GM23338 (cell line): ENCODE measurements at regions not wholly inside any gene's neighbourhood (a gene's known extent, or its start where the extent isn't known, plus 50 kb on each side); places are given as distances from the start of the nearest gene placed in this dataset.

Experiments
- ATAC-seq: fragments of 200-7000 bp; cut with Tn5 transposase; 3 replicates; pipeline ENCODE4 v1.9.1; 2020
- DNase-seq: peaks from one replicate; pipeline ENCODE4 v3.0.0-alpha.2; 2015; ENCODE audit warnings: low spot score
- H2AFZ ChIP-seq: fragments of 200-600 bp; sonication (generic); 2 replicates; pipeline ENCODE4 v1.8.0; 2016; ENCODE audit warnings: antibody characterized with exemption, mild to moderate bottlenecking, moderate library complexity
- H3F3A ChIP-seq: fragments of 200-600 bp; sonication (generic); replicated peaks from 2 replicates; pipeline ENCODE4 v1.8.0; 2017; ENCODE audit warnings: antibody characterized with exemption, mixed run types, low read depth
- H3K27ac ChIP-seq: fragments of 200-600 bp; sonication (generic); 2 replicates; pipeline ENCODE4 v1.6.1; 2016; ENCODE audit warnings: low read depth
- H3K27me3 ChIP-seq: fragments of 200-600 bp; sonication (generic); 2 replicates; pipeline ENCODE4 v1.8.0; 2016; ENCODE audit warnings: mild to moderate bottlenecking, mixed run types, moderate library complexity; ENCODE audit not compliant: insufficient read depth
- H3K36me3 ChIP-seq: fragments of 200-600 bp; sonication (generic); 2 replicates; pipeline ENCODE4 v1.8.0; 2016; ENCODE audit warnings: mild to moderate bottlenecking; ENCODE audit not compliant: insufficient read depth
- H3K4me1 ChIP-seq: fragments of 200-600 bp; sonication (generic); 2 replicates; pipeline ENCODE4 v1.8.0; 2016; ENCODE audit warnings: mild to moderate bottlenecking, moderate library complexity; ENCODE audit not compliant: insufficient read depth
- H3K4me2 ChIP-seq: fragments of 200-600 bp; sonication (generic); 2 replicates; pipeline ENCODE4 v1.7.1; 2017; ENCODE audit warnings: mixed run types
- H3K4me3 ChIP-seq: fragments of 200-600 bp; sonication (generic); 2 replicates; pipeline ENCODE4 v1.6.1; 2016; ENCODE audit warnings: mixed run types
- H3K79me2 ChIP-seq: fragments of 200-600 bp; sonication (generic); replicated peaks from 2 replicates; pipeline ENCODE4 v1.8.0; 2017; ENCODE audit warnings: mild to moderate bottlenecking; ENCODE audit not compliant: insufficient read depth
- H3K9me2 ChIP-seq: fragments of 200-600 bp; sonication (generic); 2 replicates; pipeline ENCODE4 v1.8.0; 2017; ENCODE audit not compliant: insufficient read depth
- H4K20me1 ChIP-seq: fragments of 200-600 bp; sonication (generic); replicated peaks from 2 replicates; pipeline ENCODE4 v1.8.0; 2017; ENCODE audit warnings: mild to moderate bottlenecking; ENCODE audit not compliant: insufficient read depth
- H3K27ac Mint-ChIP-seq: 2 replicates; pipeline ENCODE4 v1.8.0; 2020; ENCODE audit warnings: inconsistent platforms, mild to moderate bottlenecking, moderate library complexity, mixed read lengths
- H3K27me3 Mint-ChIP-seq: 3 replicates; pipeline ENCODE4 v1.8.0; 2022; ENCODE audit warnings: low read depth, mild to moderate bottlenecking, moderate library complexity, mixed read lengths, inconsistent platforms; ENCODE audit not compliant: insufficient read depth, poor library complexity
- H3K36me3 Mint-ChIP-seq: 3 replicates; pipeline ENCODE4 v1.8.0; 2021; ENCODE audit warnings: low read depth, mild to moderate bottlenecking, inconsistent platforms, moderate library complexity, mixed read lengths
- H3K4me1 Mint-ChIP-seq: 3 replicates; pipeline ENCODE4 v1.8.0; 2020; ENCODE audit warnings: mild to moderate bottlenecking, inconsistent platforms, mixed read lengths
- H3K4me3 Mint-ChIP-seq: 3 replicates; pipeline ENCODE4 v1.8.0; 2021; ENCODE audit warnings: moderate library complexity, mild to moderate bottlenecking, inconsistent platforms, mixed read lengths
- H3K9me3 Mint-ChIP-seq: 3 replicates; pipeline ENCODE4 v1.8.0; 2020; ENCODE audit warnings: moderate library complexity, mild to moderate bottlenecking, inconsistent platforms, mixed read lengths
- CREB1 ChIP-seq: fragments of 250-450 bp; sonication (Bioruptor Pico); IDR thresholded peaks from 2 replicates; pipeline ENCODE4 v1.5.0; 2020; ENCODE audit warnings: low read depth, mild to moderate bottlenecking, moderate library complexity
- EZH2 ChIP-seq: fragments of 200-600 bp; sonication (generic); IDR thresholded peaks from one replicate; pipeline ENCODE4 v1.8.0; 2017; ENCODE audit warnings: antibody characterized with exemption, mild to moderate bottlenecking, low read depth; ENCODE audit not compliant: unreplicated experiment
- EZH2phosphoT487 ChIP-seq: fragments of 200-600 bp; sonication (generic); IDR thresholded peaks from one replicate; pipeline ENCODE4 v1.8.1; 2018; ENCODE audit warnings: antibody characterized with exemption; ENCODE audit not compliant: unreplicated experiment
- NANOG ChIP-seq: IDR thresholded peaks from 2 replicates; pipeline ENCODE4 v1.6.1; 2016; ENCODE audit warnings: antibody characterized with exemption, borderline replicate concordance
- STAT1 ChIP-seq: IDR thresholded peaks from one replicate; pipeline ENCODE4 v1.6.1; 2016; ENCODE audit warnings: antibody characterized with exemption; ENCODE audit not compliant: unreplicated experiment
- ZNF114 ChIP-seq: fragments of 250-450 bp; sonication (Bioruptor Pico); IDR thresholded peaks from 2 replicates; pipeline ENCODE4 v1.5.0; 2020; ENCODE audit warnings: mild to moderate bottlenecking, moderate library complexity
- ZNF331 ChIP-seq: fragments of 250-450 bp; sonication (Bioruptor Pico); IDR thresholded peaks from 2 replicates; pipeline ENCODE4 v1.5.0; 2020; ENCODE audit warnings: low read depth, mild to moderate bottlenecking, moderate library complexity
- TF ChIP-seq, protein P1 (sequence below): IDR thresholded peaks from 2 replicates; pipeline ENCODE4 v1.6.1; 2016; ENCODE audit warnings: antibody characterized with exemption
- TF ChIP-seq, protein P2 (sequence below), 2 experiments: fragments of 200-600 bp in 1 of 2; sonication (generic) in 1 of 2; conservative IDR thresholded peaks; 2 replicates each; pipeline versions ENCODE4 v1.5.1 to v1.6.1; 2016 to 2017; ENCODE audit warnings: antibody characterized with exemption in 2 of 2, low read depth in 2 of 2, mild to moderate bottlenecking in 2 of 2, moderate library complexity in 1 of 2
- TF ChIP-seq, protein P3 (sequence below): IDR thresholded peaks from one replicate; pipeline ENCODE4 v1.6.1; 2018; ENCODE audit warnings: antibody characterized with exemption; ENCODE audit not compliant: unreplicated experiment
- TF ChIP-seq, protein P4 (sequence below): fragments of 250-450 bp; sonication (Bioruptor Pico); IDR thresholded peaks from 2 replicates; pipeline ENCODE4 v1.5.0; 2020; ENCODE audit warnings: mild to moderate bottlenecking, moderate library complexity

DNA sequence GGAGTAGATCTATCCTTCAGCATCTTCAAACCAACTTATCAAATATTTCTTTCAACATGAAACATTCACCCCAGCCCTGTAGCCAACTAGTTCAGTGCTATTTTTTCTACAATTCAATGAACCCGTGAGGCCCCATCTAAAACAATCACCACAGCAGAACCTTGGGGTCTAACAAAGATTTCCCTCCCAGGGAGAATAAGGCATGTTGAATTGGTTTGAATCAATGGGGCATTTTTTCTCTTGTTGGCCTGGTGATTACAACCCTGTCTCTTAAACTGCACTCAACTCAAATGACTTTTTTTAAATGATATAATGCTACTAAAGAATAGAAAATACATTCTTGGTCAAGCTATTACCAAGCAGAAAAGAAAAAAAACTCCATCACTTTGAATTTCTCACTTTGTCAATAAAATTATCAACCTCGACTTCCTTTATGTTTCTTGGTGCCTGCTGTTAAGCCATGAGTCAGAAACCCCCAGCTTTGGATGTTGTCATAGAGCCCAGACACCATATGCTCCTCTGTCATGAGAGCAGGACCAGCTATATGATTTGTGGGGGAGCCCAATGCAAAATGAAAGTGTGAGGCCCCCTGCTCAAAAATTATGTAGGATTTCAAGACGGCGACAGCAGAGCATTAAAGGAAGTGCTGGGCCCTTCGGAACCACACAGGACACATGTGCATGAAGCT is 282.4 kb downstream of the MEIS1 start:
- Mint-ChIP-seq H3K4me1 (peaks cover 8% of the 10 kb centered on the region), H3K9me3 (no peaks in the 10 kb centered on the region), H3K27ac (no peak overlapping the region), H3K36me3 (no peaks in the 10 kb centered on the region), H3K4me3 (no peak overlapping the region), H3K27me3 (peaks cover 2% of the 10 kb centered on the region)
- Histone ChIP-seq H3K4me2 (no peak overlapping the region), H3F3A (no peaks in the 10 kb centered on the region), H3K9me2 (0 out of 2 replicates have a peak, but pooled peaks cover 5% of the 10 kb centered on the region), H3K27me3 (no peaks in the 10 kb centered on the region), H4K20me1 (no peaks in the 10 kb centered on the region), H3K4me1 (no peaks in the 10 kb centered on the region; the same call in 1 of the 2 replicates), H3K4me3 (no peak overlapping the region), H2AFZ (0 out of 2 replicates have a peak overlapping the region, but pooled peaks have one; percentile 72), H3K27ac (no peak overlapping the region), H3K36me3 (no peaks in the 10 kb centered on the region), H3K79me2 (no peaks in the 10 kb centered on the region)
- ATAC-seq: no peak
- DNase-seq: no peak
- TF ChIP-seq, protein P1, sequence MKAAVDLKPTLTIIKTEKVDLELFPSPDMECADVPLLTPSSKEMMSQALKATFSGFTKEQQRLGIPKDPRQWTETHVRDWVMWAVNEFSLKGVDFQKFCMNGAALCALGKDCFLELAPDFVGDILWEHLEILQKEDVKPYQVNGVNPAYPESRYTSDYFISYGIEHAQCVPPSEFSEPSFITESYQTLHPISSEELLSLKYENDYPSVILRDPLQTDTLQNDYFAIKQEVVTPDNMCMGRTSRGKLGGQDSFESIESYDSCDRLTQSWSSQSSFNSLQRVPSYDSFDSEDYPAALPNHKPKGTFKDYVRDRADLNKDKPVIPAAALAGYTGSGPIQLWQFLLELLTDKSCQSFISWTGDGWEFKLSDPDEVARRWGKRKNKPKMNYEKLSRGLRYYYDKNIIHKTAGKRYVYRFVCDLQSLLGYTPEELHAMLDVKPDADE: no peak
- no peak for TF ChIP-seq STAT1
- no peak for TF ChIP-seq ZNF331 (CRISPR knock-in tag)
- TF ChIP-seq EZH2: no peak
- TF ChIP-seq NANOG: no peak
- TF ChIP-seq, protein P2, sequence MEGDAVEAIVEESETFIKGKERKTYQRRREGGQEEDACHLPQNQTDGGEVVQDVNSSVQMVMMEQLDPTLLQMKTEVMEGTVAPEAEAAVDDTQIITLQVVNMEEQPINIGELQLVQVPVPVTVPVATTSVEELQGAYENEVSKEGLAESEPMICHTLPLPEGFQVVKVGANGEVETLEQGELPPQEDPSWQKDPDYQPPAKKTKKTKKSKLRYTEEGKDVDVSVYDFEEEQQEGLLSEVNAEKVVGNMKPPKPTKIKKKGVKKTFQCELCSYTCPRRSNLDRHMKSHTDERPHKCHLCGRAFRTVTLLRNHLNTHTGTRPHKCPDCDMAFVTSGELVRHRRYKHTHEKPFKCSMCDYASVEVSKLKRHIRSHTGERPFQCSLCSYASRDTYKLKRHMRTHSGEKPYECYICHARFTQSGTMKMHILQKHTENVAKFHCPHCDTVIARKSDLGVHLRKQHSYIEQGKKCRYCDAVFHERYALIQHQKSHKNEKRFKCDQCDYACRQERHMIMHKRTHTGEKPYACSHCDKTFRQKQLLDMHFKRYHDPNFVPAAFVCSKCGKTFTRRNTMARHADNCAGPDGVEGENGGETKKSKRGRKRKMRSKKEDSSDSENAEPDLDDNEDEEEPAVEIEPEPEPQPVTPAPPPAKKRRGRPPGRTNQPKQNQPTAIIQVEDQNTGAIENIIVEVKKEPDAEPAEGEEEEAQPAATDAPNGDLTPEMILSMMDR (conservative IDR thresholded peaks at IDR 0.05; ENCODE audit: low read depth in 2 of 2): no peak
- no peak for TF ChIP-seq EZH2phosphoT487
- TF ChIP-seq ZNF114 (CRISPR knock-in tag): no peak
- TF ChIP-seq CREB1: no peak
- TF ChIP-seq, protein P3, sequence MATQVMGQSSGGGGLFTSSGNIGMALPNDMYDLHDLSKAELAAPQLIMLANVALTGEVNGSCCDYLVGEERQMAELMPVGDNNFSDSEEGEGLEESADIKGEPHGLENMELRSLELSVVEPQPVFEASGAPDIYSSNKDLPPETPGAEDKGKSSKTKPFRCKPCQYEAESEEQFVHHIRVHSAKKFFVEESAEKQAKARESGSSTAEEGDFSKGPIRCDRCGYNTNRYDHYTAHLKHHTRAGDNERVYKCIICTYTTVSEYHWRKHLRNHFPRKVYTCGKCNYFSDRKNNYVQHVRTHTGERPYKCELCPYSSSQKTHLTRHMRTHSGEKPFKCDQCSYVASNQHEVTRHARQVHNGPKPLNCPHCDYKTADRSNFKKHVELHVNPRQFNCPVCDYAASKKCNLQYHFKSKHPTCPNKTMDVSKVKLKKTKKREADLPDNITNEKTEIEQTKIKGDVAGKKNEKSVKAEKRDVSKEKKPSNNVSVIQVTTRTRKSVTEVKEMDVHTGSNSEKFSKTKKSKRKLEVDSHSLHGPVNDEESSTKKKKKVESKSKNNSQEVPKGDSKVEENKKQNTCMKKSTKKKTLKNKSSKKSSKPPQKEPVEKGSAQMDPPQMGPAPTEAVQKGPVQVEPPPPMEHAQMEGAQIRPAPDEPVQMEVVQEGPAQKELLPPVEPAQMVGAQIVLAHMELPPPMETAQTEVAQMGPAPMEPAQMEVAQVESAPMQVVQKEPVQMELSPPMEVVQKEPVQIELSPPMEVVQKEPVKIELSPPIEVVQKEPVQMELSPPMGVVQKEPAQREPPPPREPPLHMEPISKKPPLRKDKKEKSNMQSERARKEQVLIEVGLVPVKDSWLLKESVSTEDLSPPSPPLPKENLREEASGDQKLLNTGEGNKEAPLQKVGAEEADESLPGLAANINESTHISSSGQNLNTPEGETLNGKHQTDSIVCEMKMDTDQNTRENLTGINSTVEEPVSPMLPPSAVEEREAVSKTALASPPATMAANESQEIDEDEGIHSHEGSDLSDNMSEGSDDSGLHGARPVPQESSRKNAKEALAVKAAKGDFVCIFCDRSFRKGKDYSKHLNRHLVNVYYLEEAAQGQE: no peak
- TF ChIP-seq, protein P4, sequence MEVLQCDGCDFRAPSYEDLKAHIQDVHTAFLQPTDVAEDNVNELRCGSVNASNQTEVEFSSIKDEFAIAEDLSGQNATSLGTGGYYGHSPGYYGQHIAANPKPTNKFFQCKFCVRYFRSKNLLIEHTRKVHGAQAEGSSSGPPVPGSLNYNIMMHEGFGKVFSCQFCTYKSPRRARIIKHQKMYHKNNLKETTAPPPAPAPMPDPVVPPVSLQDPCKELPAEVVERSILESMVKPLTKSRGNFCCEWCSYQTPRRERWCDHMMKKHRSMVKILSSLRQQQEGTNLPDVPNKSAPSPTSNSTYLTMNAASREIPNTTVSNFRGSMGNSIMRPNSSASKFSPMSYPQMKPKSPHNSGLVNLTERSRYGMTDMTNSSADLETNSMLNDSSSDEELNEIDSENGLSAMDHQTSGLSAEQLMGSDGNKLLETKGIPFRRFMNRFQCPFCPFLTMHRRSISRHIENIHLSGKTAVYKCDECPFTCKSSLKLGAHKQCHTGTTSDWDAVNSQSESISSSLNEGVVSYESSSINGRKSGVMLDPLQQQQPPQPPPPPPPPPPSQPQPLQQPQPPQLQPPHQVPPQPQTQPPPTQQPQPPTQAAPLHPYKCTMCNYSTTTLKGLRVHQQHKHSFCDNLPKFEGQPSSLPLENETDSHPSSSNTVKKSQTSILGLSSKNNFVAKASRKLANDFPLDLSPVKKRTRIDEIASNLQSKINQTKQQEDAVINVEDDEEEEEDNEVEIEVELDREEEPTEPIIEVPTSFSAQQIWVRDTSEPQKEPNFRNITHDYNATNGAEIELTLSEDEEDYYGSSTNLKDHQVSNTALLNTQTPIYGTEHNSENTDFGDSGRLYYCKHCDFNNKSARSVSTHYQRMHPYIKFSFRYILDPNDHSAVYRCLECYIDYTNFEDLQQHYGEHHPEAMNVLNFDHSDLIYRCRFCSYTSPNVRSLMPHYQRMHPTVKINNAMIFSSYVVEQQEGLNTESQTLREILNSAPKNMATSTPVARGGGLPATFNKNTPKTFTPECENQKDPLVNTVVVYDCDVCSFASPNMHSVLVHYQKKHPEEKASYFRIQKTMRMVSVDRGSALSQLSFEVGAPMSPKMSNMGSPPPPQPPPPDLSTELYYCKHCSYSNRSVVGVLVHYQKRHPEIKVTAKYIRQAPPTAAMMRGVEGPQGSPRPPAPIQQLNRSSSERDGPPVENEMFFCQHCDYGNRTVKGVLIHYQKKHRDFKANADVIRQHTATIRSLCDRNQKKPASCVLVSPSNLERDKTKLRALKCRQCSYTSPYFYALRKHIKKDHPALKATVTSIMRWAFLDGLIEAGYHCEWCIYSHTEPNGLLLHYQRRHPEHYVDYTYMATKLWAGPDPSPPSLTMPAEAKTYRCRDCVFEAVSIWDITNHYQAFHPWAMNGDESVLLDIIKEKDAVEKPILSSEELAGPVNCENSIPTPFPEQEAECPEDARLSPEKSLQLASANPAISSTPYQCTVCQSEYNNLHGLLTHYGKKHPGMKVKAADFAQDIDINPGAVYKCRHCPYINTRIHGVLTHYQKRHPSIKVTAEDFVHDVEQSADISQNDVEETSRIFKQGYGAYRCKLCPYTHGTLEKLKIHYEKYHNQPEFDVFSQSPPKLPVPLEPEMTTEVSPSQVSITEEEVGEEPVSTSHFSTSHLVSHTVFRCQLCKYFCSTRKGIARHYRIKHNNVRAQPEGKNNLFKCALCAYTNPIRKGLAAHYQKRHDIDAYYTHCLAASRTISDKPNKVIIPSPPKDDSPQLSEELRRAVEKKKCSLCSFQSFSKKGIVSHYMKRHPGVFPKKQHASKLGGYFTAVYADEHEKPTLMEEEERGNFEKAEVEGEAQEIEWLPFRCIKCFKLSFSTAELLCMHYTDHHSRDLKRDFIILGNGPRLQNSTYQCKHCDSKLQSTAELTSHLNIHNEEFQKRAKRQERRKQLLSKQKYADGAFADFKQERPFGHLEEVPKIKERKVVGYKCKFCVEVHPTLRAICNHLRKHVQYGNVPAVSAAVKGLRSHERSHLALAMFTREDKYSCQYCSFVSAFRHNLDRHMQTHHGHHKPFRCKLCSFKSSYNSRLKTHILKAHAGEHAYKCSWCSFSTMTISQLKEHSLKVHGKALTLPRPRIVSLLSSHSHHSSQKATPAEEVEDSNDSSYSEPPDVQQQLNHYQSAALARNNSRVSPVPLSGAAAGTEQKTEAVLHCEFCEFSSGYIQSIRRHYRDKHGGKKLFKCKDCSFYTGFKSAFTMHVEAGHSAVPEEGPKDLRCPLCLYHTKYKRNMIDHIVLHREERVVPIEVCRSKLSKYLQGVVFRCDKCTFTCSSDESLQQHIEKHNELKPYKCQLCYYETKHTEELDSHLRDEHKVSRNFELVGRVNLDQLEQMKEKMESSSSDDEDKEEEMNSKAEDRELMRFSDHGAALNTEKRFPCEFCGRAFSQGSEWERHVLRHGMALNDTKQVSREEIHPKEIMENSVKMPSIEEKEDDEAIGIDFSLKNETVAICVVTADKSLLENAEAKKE (CRISPR knock-in tag): no peak
